H9 (cell line): ENCODE measurements at regions not wholly inside any gene's neighbourhood (a gene's known extent, or its start where the extent isn't known, plus 50 kb on each side); places are given as distances from the start of the nearest gene placed in this dataset.

Source experiments
- DNase-seq: peaks from one replicate; pipeline ENCODE4 v3.0.0-alpha.2; 2017
- H2AFZ ChIP-seq: one replicate; pipeline ENCODE4 v1.6.1; 2013; ENCODE audit warnings: mild to moderate bottlenecking, low read length, control low read depth, moderate library complexity
- H2AK5ac ChIP-seq: 2 replicates; pipeline ENCODE4 v1.6.1; 2013; ENCODE audit warnings: low read length, control low read depth, mixed read lengths; ENCODE audit not compliant: insufficient read length
- H2BK120ac ChIP-seq: one replicate; pipeline ENCODE4 v1.6.1; 2013; ENCODE audit warnings: low read depth, mild to moderate bottlenecking, low read length, control low read depth, inconsistent platforms; ENCODE audit not compliant: poor library complexity, severe bottlenecking
- H2BK12ac ChIP-seq: 2 replicates; pipeline ENCODE4 v1.6.1; 2013; ENCODE audit warnings: low read length, control low read depth, mixed read lengths, low read depth; ENCODE audit not compliant: insufficient read length
- H2BK15ac ChIP-seq: 2 replicates; pipeline ENCODE4 v1.6.1; 2013; ENCODE audit warnings: low read depth, low read length, control low read depth
- H2BK20ac ChIP-seq: one replicate; pipeline ENCODE4 v1.6.1; 2013; ENCODE audit warnings: low read depth, mild to moderate bottlenecking, low read length, control low read depth, inconsistent platforms; ENCODE audit not compliant: poor library complexity, severe bottlenecking
- H2BK5ac ChIP-seq: 2 replicates; pipeline ENCODE4 v1.6.1; 2013; ENCODE audit warnings: low read length, control low read depth, mixed read lengths; ENCODE audit not compliant: insufficient read length
- H3K14ac ChIP-seq: 2 replicates; pipeline ENCODE4 v1.6.1; 2013; ENCODE audit warnings: low read length, control low read depth; ENCODE audit not compliant: insufficient read depth
- H3K18ac ChIP-seq: 2 replicates; pipeline ENCODE4 v1.6.1; 2013; ENCODE audit warnings: low read depth, mild to moderate bottlenecking, mixed read lengths, low read length, control low read depth; ENCODE audit not compliant: insufficient read length
- H3K23ac ChIP-seq: 2 replicates; pipeline ENCODE4 v1.6.1; 2013; ENCODE audit warnings: low read length, control low read depth, mixed read lengths, low read depth; ENCODE audit not compliant: insufficient read length
- H3K23me2 ChIP-seq: 2 replicates; pipeline ENCODE4 v1.6.1; 2013; ENCODE audit warnings: low read depth, mild to moderate bottlenecking, mixed read lengths, low read length, control low read depth; ENCODE audit not compliant: insufficient read length, poor library complexity, severe bottlenecking
- H3K27ac ChIP-seq: 2 replicates; pipeline ENCODE4 v1.5.1; 2013; ENCODE audit warnings: low read length, control low read depth, mixed read lengths, low read depth; ENCODE audit not compliant: insufficient read length
- H3K27me3 ChIP-seq: 2 replicates; pipeline ENCODE4 v1.6.1; 2013; ENCODE audit warnings: low read length, control low read depth, inconsistent platforms; ENCODE audit not compliant: insufficient read depth
- H3K4ac ChIP-seq: 2 replicates; pipeline ENCODE4 v1.6.1; 2013; ENCODE audit warnings: low read depth, mild to moderate bottlenecking, control low read depth, inconsistent platforms, low read length, moderate library complexity
- H3K4me1 ChIP-seq: 2 replicates; pipeline ENCODE4 v1.6.1; 2013; ENCODE audit warnings: low read length, control low read depth, inconsistent platforms; ENCODE audit not compliant: insufficient read depth
- H3K4me2 ChIP-seq: 2 replicates; pipeline ENCODE4 v1.6.1; 2013; ENCODE audit warnings: low read length, control low read depth, mixed read lengths; ENCODE audit not compliant: insufficient read length, insufficient read depth
- H3K56ac ChIP-seq: 2 replicates; pipeline ENCODE4 v1.6.1; 2013; ENCODE audit warnings: low read depth, mild to moderate bottlenecking, mixed read lengths, low read length, control low read depth; ENCODE audit not compliant: insufficient read length
- H3K79me1 ChIP-seq: 2 replicates; pipeline ENCODE4 v1.6.1; 2013; ENCODE audit warnings: low read depth, mild to moderate bottlenecking, moderate library complexity, low read length, control low read depth, inconsistent platforms; ENCODE audit not compliant: insufficient read depth, poor library complexity, severe bottlenecking
- H3K79me2 ChIP-seq: 2 replicates; pipeline ENCODE4 v1.6.1; 2013; ENCODE audit warnings: low read length, control low read depth, inconsistent platforms; ENCODE audit not compliant: insufficient read depth
- H3K9ac ChIP-seq: 2 replicates; pipeline ENCODE4 v1.6.1; 2013; ENCODE audit warnings: low read length, control low read depth, mixed read lengths; ENCODE audit not compliant: insufficient read length; ENCODE audit errors: extremely low read depth
- H3K9me3 ChIP-seq: one replicate; pipeline ENCODE4 v1.6.1; 2013; ENCODE audit warnings: low read depth, low read length, inconsistent platforms; ENCODE audit not compliant: control insufficient read depth
- H3T11ph ChIP-seq: one replicate; pipeline ENCODE4 v1.6.1; 2013; ENCODE audit warnings: mild to moderate bottlenecking, low read length, control low read depth, inconsistent platforms
- H4K20me1 ChIP-seq: one replicate; pipeline ENCODE4 v1.6.1; 2013; ENCODE audit not compliant: control insufficient read depth, insufficient read length, insufficient read depth
- H4K5ac ChIP-seq: 2 replicates; pipeline ENCODE4 v1.6.1; 2013; ENCODE audit warnings: low read depth, mild to moderate bottlenecking, mixed read lengths, low read length, control low read depth; ENCODE audit not compliant: insufficient read length
- H4K8ac ChIP-seq: replicated peaks from 2 replicates; pipeline ENCODE4 v1.6.1; 2013; ENCODE audit warnings: low read length, control low read depth, mixed read lengths, low read depth; ENCODE audit not compliant: insufficient read length
- H4K91ac ChIP-seq: 2 replicates; pipeline ENCODE4 v1.6.1; 2013; ENCODE audit warnings: low read depth, mild to moderate bottlenecking, moderate library complexity, mixed read lengths, low read length, control low read depth; ENCODE audit not compliant: insufficient read length
- H3K27ac Mint-ChIP-seq, 3 experiments: 2 replicates in 2 of 3; 3 replicates in 1 of 3; pipeline ENCODE4 v1.8.0; 2020 to 2021; ENCODE audit warnings: mixed read lengths in 3 of 3, mild to moderate bottlenecking in 1 of 3, moderate library complexity in 1 of 3
- H3K27me3 Mint-ChIP-seq: 2 replicates; pipeline ENCODE4 v1.8.0; 2021; ENCODE audit warnings: low read depth, mild to moderate bottlenecking, moderate library complexity, mixed read lengths
- H3K36me3 Mint-ChIP-seq, 3 experiments: 2 replicates in 2 of 3; 3 replicates in 1 of 3; pipeline ENCODE4 v1.8.0; 2020 to 2021; ENCODE audit warnings: low read depth in 3 of 3, mixed read lengths in 3 of 3; ENCODE audit not compliant: insufficient read depth in 1 of 3
- H3K4me1 Mint-ChIP-seq, 2 experiments: 2 replicates each; pipeline ENCODE4 v1.8.0; 2020; ENCODE audit warnings: mixed read lengths in 2 of 2
- H3K4me3 Mint-ChIP-seq, 2 experiments: 2 replicates in 1 of 2; 3 replicates in 1 of 2; pipeline ENCODE4 v1.8.0; 2020 to 2021; ENCODE audit warnings: mild to moderate bottlenecking in 2 of 2, mixed read lengths in 2 of 2, moderate library complexity in 1 of 2
- H3K9me3 Mint-ChIP-seq, 2 experiments: 2 replicates in 1 of 2; 3 replicates in 1 of 2; pipeline ENCODE4 v1.8.0; 2020; ENCODE audit warnings: mild to moderate bottlenecking in 2 of 2, mixed read lengths in 2 of 2, moderate library complexity in 1 of 2
- WGBS: extraction: QIAGEN DNeasy Blood & Tissue Kit; methylation state at CpG from one replicate; pipeline ENCODE4 v1.1.7; 2013; ENCODE audit warnings: missing lambda C conversion rate, low lambda C conversion rate, mixed read lengths; ENCODE audit not compliant: insufficient read length; ENCODE audit errors: extremely low coverage; 5-methylcytosine and 5-hydroxymethylcytosine counted together
- TF ChIP-seq, protein P1 (sequence below): fragments of 200-600 bp; sonication (generic); conservative IDR thresholded peaks from 3 replicates; pipeline ENCODE4 v1.8.0; 2021; ENCODE audit warnings: antibody characterized with exemption, mild to moderate bottlenecking

DNA sequence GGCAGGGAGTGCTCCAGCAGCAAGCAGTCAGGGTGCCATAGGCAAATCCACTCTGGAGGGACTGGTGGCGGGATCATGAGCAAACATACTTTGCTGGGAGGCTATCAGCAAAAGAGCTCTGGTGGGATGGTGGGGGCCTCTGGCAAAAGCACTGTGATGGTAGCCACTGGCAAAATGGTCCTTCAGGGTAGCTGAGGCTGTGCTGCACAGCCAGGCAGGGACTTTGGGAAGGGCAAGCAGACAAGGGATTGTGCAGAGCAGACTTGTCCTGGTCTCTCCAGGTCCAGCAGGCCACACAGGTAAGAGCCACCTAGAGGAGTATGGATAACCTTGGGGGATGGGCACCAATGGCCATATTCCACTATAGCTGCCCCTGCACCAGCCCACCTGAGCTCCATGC, 129.4 kb upstream of the OTOS start:
- H2BK15ac ChIP-seq: no peak overlapping the region
- no peak overlapping the region for H4K91ac ChIP-seq
- TF ChIP-seq, protein P1, sequence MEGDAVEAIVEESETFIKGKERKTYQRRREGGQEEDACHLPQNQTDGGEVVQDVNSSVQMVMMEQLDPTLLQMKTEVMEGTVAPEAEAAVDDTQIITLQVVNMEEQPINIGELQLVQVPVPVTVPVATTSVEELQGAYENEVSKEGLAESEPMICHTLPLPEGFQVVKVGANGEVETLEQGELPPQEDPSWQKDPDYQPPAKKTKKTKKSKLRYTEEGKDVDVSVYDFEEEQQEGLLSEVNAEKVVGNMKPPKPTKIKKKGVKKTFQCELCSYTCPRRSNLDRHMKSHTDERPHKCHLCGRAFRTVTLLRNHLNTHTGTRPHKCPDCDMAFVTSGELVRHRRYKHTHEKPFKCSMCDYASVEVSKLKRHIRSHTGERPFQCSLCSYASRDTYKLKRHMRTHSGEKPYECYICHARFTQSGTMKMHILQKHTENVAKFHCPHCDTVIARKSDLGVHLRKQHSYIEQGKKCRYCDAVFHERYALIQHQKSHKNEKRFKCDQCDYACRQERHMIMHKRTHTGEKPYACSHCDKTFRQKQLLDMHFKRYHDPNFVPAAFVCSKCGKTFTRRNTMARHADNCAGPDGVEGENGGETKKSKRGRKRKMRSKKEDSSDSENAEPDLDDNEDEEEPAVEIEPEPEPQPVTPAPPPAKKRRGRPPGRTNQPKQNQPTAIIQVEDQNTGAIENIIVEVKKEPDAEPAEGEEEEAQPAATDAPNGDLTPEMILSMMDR: no peak
- no peak overlapping the region for H3K27ac ChIP-seq
- H4K5ac ChIP-seq: no peak overlapping the region
- no peak overlapping the region for H3T11ph ChIP-seq
- WGBS: no CpG with 5 or more reads among the region's 1 CpG
- H4K8ac ChIP-seq: no peak overlapping the region
- Mint-ChIP-seq H3K27ac (no peak overlapping the region), H3K4me1 (no peaks in the 10 kb centered on the region), H3K4me3 (no peak overlapping the region), H3K36me3 (peaks cover 0 to 2% (median 0%) of the 10 kb centered on the region in 3 experiments; a peak in 3 of 7 replicates), H3K27me3 (peaks cover 38% of the 10 kb centered on the region), H3K9me3 (peaks cover 59 to 71% of the 10 kb centered on the region in 2 experiments)
- no peaks in the 10 kb centered on the region for H3K9me3 ChIP-seq
- H3K27me3 ChIP-seq: no peaks in the 10 kb centered on the region
- H3K4me2 ChIP-seq: no peak overlapping the region
- no peak overlapping the region for H3K4ac ChIP-seq
- H3K23me2 ChIP-seq: no peaks in the 10 kb centered on the region
- H2BK12ac ChIP-seq: no peak overlapping the region
- no peak for DNase-seq
- H2BK5ac ChIP-seq: no peak overlapping the region
- H3K9ac ChIP-seq: no peak overlapping the region
- no peak overlapping the region for H2BK120ac ChIP-seq
- no peak overlapping the region for H2BK20ac ChIP-seq
- H2AFZ ChIP-seq: no peak overlapping the region
- no peaks in the 10 kb centered on the region for H3K4me1 ChIP-seq
- H3K79me1 ChIP-seq: no peaks in the 10 kb centered on the region
- H3K14ac ChIP-seq: no peak overlapping the region
- no peak overlapping the region for H2AK5ac ChIP-seq
- H3K23ac ChIP-seq: no peak overlapping the region
- H3K56ac ChIP-seq: no peak overlapping the region
- no peak overlapping the region for H3K18ac ChIP-seq
- no peaks in the 10 kb centered on the region for H4K20me1 ChIP-seq
- H3K79me2 ChIP-seq: no peaks in the 10 kb centered on the region
